MM.1S (cell line): ENCODE measurements at regions not wholly inside any gene's neighbourhood (a gene's known extent, or its start where the extent isn't known, plus 50 kb on each side); places are given as distances from the start of the nearest gene placed in this dataset.

Experiments
- DNase-seq: peaks from one replicate; pipeline ENCODE4 v3.0.0-alpha.2; 2015
- H2AFZ ChIP-seq: fragments of 300-600 bp; sonication (generic); 2 replicates; pipeline ENCODE4 v1.6.0; 2016; ENCODE audit warnings: antibody characterized with exemption, low read length
- H3F3A ChIP-seq: fragments of 300-600 bp; sonication (generic); 2 replicates; pipeline ENCODE4 v1.6.1; 2016; ENCODE audit warnings: mild to moderate bottlenecking, antibody characterized with exemption, low read length, moderate library complexity, mixed read lengths; ENCODE audit not compliant: insufficient read depth
- H3K27ac ChIP-seq: fragments of 300-600 bp; sonication (generic); 2 replicates; pipeline ENCODE4 v1.5.1; 2016; ENCODE audit warnings: mild to moderate bottlenecking, low read length
- H3K27me3 ChIP-seq: fragments of 300-600 bp; sonication (generic); replicated peaks from 2 replicates; pipeline ENCODE4 v1.6.0; 2016; ENCODE audit warnings: low read length; ENCODE audit not compliant: insufficient read depth
- H3K36me3 ChIP-seq: fragments of 300-600 bp; sonication (generic); replicated peaks from 2 replicates; pipeline ENCODE4 v1.6.1; 2016; ENCODE audit warnings: mild to moderate bottlenecking, low read length, mixed read lengths; ENCODE audit not compliant: insufficient read depth
- H3K4me1 ChIP-seq: fragments of 300-600 bp; sonication (generic); 2 replicates; pipeline ENCODE4 v1.6.1; 2016; ENCODE audit warnings: low read length, mixed read lengths
- H3K4me2 ChIP-seq: fragments of 300-600 bp; sonication (generic); 2 replicates; pipeline ENCODE4 v1.6.0; 2016; ENCODE audit warnings: low read depth, low read length
- H3K4me3 ChIP-seq: fragments of 300-600 bp; sonication (generic); 2 replicates; pipeline ENCODE4 v1.5.1; 2016; ENCODE audit warnings: low read length, mixed read lengths
- H3K79me2 ChIP-seq: fragments of 300-600 bp; sonication (generic); 2 replicates; pipeline ENCODE4 v1.6.1; 2016; ENCODE audit warnings: mixed run types, low read length, mixed read lengths
- H3K9ac ChIP-seq: fragments of 300-600 bp; sonication (generic); 2 replicates; pipeline ENCODE4 v1.6.1; 2016; ENCODE audit warnings: low read length, mixed read lengths
- H3K9me2 ChIP-seq: fragments of 300-600 bp; sonication (generic); replicated peaks from 2 replicates; pipeline ENCODE4 v1.6.1; 2016; ENCODE audit warnings: mild to moderate bottlenecking, low read length, mixed read lengths; ENCODE audit not compliant: insufficient read depth
- H3K9me3 ChIP-seq: fragments of 300-600 bp; sonication (generic); replicated peaks from 2 replicates; pipeline ENCODE4 v1.6.1; 2016; ENCODE audit warnings: mild to moderate bottlenecking, low read length, mixed read lengths; ENCODE audit not compliant: insufficient read depth
- H4K20me1 ChIP-seq: fragments of 300-600 bp; sonication (generic); 2 replicates; pipeline ENCODE4 v1.6.1; 2016; ENCODE audit warnings: mild to moderate bottlenecking, low read length, moderate library complexity, mixed read lengths; ENCODE audit not compliant: insufficient read depth
- CTCF ChIP-seq: fragments of 300-600 bp; sonication (generic); IDR thresholded peaks from 2 replicates; pipeline ENCODE4 v1.5.1; 2016; ENCODE audit warnings: antibody characterized with exemption, low read length, mixed read lengths
- EZH2 ChIP-seq: fragments of 300-600 bp; sonication (generic); optimal IDR thresholded peaks from 2 replicates; pipeline ENCODE3; 2017; ENCODE audit warnings: low read depth, mild to moderate bottlenecking, antibody characterized with exemption, low read length, mixed read lengths
- EZH2phosphoT487 ChIP-seq: fragments of 300-600 bp; sonication (generic); IDR thresholded peaks from 2 replicates; pipeline ENCODE4 v1.6.1; 2018; ENCODE audit warnings: antibody characterized with exemption, low read length

DNA sequence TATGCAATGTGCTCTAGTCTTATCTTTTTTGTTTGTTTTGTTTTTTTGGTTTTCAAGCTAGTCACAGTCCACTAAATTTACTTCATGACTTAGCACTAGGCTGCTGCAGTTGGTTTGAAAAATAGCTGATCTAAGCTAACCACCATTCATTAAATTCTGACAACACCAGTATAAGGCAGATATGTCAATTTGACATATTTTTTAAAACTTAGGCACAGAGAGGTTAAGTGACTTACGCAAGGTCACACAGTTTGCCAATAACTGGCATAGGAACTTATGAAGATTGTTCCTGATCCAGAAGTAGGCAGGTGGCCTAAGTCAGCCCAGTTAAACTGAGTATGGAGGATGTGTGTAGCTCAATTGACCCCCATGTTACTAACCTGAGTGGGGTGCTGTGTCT lies 377.3 kb upstream of the NFE2L3 start:
- no peak overlapping the region for H2AFZ ChIP-seq

GRCh38 chr7:25775570-25775969 lies 376.4 kb upstream of the NFE2L3 start:
- Histone ChIP-seq H3K27ac (no peak overlapping the region), H3F3A (no peaks in the 10 kb centered on the region), H3K4me2 (no peak overlapping the region), H3K36me3 (no peaks in the 10 kb centered on the region), H3K27me3 (no peaks in the 10 kb centered on the region), H3K79me2 (no peaks in the 10 kb centered on the region), H3K4me1 (no peaks in the 10 kb centered on the region), H3K9ac (no peak overlapping the region), H3K4me3 (no peak overlapping the region), H4K20me1 (no peaks in the 10 kb centered on the region), H3K9me2 (no peaks in the 10 kb centered on the region), H3K9me3 (no peaks in the 10 kb centered on the region), H2AFZ (no peak overlapping the region)
- TF ChIP-seq CTCF (no peak), EZH2 (no peak), EZH2phosphoT487 (no peak)
- DNase-seq, result no peak

More for the DNA sequence above, 377.3 kb upstream of the NFE2L3 start:
- H3K36me3 ChIP-seq, result no peaks in the 10 kb centered on the region
- no peak overlapping the region for H3K9ac ChIP-seq
- no peaks in the 10 kb centered on the region for H3K27me3 ChIP-seq
- no peaks in the 10 kb centered on the region for H3K4me1 ChIP-seq
- no peak overlapping the region for H3K4me3 ChIP-seq
- no peaks in the 10 kb centered on the region for H3K9me3 ChIP-seq
- no peak overlapping the region for H3K4me2 ChIP-seq
- H3K79me2 ChIP-seq, result no peaks in the 10 kb centered on the region
- no peak overlapping the region for H3K27ac ChIP-seq
- no peaks in the 10 kb centered on the region for H3K9me2 ChIP-seq
- no peaks in the 10 kb centered on the region for H3F3A ChIP-seq
- DNase-seq, result no peak
- TF ChIP-seq EZH2 (no peak), CTCF (no peak), EZH2phosphoT487 (no peak)
- H4K20me1 ChIP-seq, result no peaks in the 10 kb centered on the region

GRCh38 chr7:25775999-25776743 lies 375.8 kb upstream of the NFE2L3 start:
- no peak overlapping the region for H2AFZ ChIP-seq
- no peak overlapping the region for H3K4me3 ChIP-seq
- TF ChIP-seq EZH2, result no peak
- TF ChIP-seq EZH2phosphoT487, result no peak
- no peak for TF ChIP-seq CTCF
- DNase-seq, result no peak
- no peaks in the 10 kb centered on the region for H3K79me2 ChIP-seq
- no peak overlapping the region for H3K4me2 ChIP-seq
- H3K27ac ChIP-seq, result no peak overlapping the region
- H3K9me2 ChIP-seq, result no peaks in the 10 kb centered on the region
- no peaks in the 10 kb centered on the region for H3K27me3 ChIP-seq
- no peaks in the 10 kb centered on the region for H3K9me3 ChIP-seq
- no peaks in the 10 kb centered on the region for H4K20me1 ChIP-seq
- no peaks in the 10 kb centered on the region for H3K36me3 ChIP-seq
- no peaks in the 10 kb centered on the region for H3K4me1 ChIP-seq
- no peaks in the 10 kb centered on the region for H3F3A ChIP-seq
- no peak overlapping the region for H3K9ac ChIP-seq
